GM11168 (cell line): ENCODE measurements at regions not wholly inside any gene's neighbourhood (a gene's known extent, or its start where the extent isn't known, plus 50 kb on each side); places are given as distances from the start of the nearest gene placed in this dataset.

Experiments
- in situ Hi-C: fragments of 300-500 bp; cut with MboI; formaldehyde crosslinking; loops from one replicate; pipeline ENCODE4 v1.12.0; 2022; ENCODE audit warnings: low sequenced_read_pairs; ENCODE audit not compliant: unreplicated experiment

GRCh38 chr9:86516564-86516963, 162.4 kb upstream of the TUT7 start:
- in situ Hi-C loops = no loop called here

- in situ Hi-C loops = no loop called here
Observed at GRCh38 chr9:86515221-86515620, 161.0 kb upstream of the TUT7 start.

GRCh38 chr9:86513429-86513828, 159.2 kb upstream of the TUT7 start:
- in situ Hi-C loops = no loop called here

GRCh38 chr9:86512929-86513328, 158.7 kb upstream of the TUT7 start:
- in situ Hi-C loops = no loop called here

GRCh38 chr9:86511614-86512360, 157.6 kb upstream of the TUT7 start:
- in situ Hi-C loops = no loop called here

GRCh38 chr9:86508208-86508903, 154.1 kb upstream of the TUT7 start:
- in situ Hi-C loops = no loop called here

- in situ Hi-C loops = no loop called here
Observed at GRCh38 chr9:86507212-86507630, 153.0 kb upstream of the TUT7 start.

GRCh38 chr9:86503942-86504341, 149.7 kb upstream of the TUT7 start:
- in situ Hi-C loops = no loop called here

- in situ Hi-C loops = no loop called here
Observed at GRCh38 chr9:86503314-86503713, 149.1 kb upstream of the TUT7 start.

- in situ Hi-C loops = no loop called here
Observed at GRCh38 chr9:86500667-86501435, 146.6 kb upstream of the TUT7 start.

- in situ Hi-C loops = no loop called here
Observed at GRCh38 chr9:86500031-86500430, 145.8 kb upstream of the TUT7 start.

GRCh38 chr9:86494644-86495111, 140.5 kb upstream of the TUT7 start:
- in situ Hi-C loops = no loop called here

- in situ Hi-C loops = no loop called here
Observed at GRCh38 chr9:86491468-86492266, 137.5 kb upstream of the TUT7 start.

GRCh38 chr9:86488794-86489193, 134.6 kb upstream of the TUT7 start:
- in situ Hi-C loops = no loop called here

- in situ Hi-C loops = no loop called here
Observed at GRCh38 chr9:86488345-86488744, 134.1 kb upstream of the TUT7 start.

GRCh38 chr9:86487838-86488233, 133.6 kb upstream of the TUT7 start:
- in situ Hi-C loops = no loop called here

- in situ Hi-C loops = no loop called here
Observed at GRCh38 chr9:86486891-86487837, 133.0 kb upstream of the TUT7 start.

- in situ Hi-C loops = no loop called here
Observed at GRCh38 chr9:86485359-86485758, 131.1 kb upstream of the TUT7 start.

GRCh38 chr9:86483496-86483895, 129.3 kb upstream of the TUT7 start:
- in situ Hi-C loops = no loop called here
